NCI-H82 treated with DMSO at 0.1 percent for 48 hours (cell line): ENCODE measurements at regions not wholly inside any gene's neighbourhood (a gene's known extent, or its start where the extent isn't known, plus 50 kb on each side); places are given as distances from the start of the nearest gene placed in this dataset.

Experiments used
- DNase-seq: peaks from one replicate; lab custom pipeline; 2025; ENCODE audit not compliant: unreplicated experiment; lab: John Stamatoyannopoulos, UW

DNA sequence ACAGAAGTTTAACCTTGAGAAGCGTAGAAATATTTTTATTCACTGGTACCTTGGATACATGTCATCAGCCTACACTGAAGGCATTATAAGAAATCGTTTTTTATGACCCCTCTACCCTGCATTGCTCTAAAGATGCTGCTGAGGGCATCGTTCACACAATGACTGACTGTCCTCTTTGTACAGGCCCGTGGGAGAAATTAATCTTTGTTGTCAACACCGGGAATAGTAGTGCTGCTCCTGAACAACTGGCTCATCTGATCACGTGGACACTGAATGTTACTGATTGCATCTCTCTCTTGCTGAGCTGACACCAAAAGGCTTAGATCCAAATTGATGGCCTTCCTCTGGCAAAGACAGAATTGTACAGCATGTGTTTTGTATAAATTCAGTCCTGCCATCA lies 157.1 kb upstream of the SMLR1 start:
- DNase-seq = peak; percentile 80

DNA sequence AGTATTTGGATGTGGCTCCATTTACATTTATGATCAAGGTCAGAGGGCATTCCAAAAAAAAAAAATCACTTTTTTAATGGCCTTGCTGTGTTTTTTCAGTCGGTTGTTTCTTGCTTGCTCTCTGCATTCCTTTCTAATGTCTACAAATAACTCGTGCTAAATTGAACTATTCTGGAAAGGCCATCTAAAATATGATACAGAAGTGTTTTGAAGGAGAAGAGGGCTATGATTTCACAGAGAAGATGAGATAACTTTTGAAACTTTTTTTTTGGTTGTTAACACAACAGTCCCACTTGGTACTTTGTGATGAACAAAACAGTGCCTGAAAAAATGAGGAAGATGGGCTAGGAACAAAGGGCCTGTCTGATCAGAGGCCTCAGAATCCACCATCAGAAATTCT lies 156.1 kb upstream of the SMLR1 start:
- no peak for DNase-seq

DNA sequence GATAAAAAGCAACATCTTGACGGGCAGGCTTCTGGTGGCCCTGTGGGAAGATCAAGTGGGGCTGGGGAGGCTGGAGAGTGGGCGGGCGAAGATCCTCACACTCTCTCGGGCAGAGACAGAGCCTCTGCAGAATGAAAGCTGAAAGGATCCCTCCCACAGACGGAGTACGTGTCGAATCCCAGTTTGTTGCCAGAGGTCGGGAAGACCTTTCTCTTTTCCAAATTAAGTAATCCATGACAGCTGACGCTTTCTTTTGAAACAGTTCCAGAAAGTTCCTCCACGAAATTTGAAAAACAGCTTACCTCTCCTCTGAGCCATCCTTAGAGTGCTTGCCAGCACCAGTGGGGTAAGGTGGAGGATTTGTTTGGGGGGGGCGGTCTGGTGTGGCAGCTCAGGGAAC lies 155.6 kb upstream of the SMLR1 start:
- DNase-seq = no peak

DNA sequence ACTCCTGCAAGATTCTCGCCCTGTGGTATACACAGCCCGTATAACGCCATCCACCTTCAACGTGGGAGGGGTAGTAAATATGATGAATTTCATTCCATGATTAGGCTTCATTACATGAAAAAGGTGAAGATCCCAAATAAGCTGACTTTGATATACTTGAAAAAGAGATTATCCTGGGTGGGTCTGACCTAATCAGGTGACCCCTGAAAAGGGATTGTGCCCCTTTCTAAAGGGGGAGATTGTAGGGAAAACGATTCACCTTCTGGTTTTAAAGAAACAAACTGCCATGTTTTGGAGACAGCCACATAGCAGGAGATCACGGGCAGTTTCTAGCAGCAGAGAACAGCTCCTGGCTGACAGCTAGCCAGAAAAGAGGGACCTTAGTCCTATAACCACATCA lies 155.1 kb upstream of the SMLR1 start:
- DNase-seq = no peak

DNA sequence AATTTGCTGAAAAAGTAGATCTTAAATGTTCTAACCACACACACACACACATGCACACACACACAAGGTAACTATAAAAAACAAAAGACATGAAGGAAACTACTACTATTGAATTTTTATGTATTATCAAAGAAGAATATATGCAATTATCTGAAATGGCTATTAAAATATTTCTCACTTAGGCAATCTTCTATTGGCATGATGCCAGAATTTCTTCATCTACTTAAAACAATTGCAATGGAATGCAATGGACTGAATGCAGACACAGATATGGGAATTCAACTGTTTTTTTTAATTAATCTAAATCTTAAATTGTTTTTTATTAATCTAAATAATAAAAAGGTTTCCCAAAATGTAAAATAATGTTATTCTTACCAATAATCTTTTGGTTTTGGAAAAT lies 152.6 kb upstream of the SMLR1 start:
- no peak for DNase-seq

DNA sequence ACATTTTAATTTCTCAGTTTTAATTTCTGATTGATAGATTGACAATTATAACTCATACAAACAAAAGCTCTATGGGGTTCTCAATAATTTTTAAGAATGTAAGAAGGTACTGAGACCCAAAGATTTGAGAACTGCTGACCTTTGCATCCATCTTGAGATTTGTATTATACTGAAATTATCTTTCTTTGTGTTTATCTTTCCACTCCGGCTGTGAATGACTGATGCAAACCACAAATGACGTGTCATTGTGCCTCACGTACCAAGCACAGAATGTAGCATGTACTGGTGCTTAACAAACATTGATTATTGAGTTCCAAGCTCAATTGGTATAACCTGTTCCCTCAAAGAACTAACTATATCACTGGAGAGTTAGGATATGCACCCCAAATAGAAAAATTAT lies 152.1 kb upstream of the SMLR1 start:
- no peak for DNase-seq

DNA sequence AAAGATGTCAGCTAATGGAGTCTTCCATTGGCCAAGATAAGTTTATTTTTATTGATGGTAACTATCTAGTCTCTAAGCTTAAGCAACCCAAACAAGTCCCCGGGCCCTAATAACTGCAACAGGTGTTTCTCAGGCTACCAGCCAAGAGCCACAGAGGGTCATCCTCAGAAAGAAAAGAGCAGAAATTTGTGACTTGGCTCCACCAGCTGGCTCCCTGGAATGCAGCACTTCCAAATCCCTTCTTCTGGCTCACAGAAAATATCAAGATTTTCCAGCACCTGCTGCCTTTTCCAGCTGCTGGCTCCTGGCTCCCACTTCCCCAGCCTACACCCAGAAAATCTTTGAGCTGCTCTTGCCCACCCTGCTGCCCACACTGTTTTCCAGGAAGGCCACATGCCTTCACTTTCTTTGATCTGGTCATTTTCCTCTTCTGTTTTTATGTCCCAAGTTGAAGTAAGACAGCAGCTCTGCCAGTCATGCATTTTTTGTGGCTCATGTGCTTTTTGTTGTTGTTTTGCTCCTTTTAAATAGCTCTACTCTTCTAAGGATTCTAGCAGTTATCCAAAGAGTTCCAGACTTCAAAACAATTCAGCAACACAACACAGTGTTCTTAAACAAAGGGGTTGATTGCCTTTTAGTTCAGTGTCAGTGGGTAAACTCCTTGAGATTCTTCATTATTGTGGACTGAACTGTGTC lies 151.0 kb upstream of the SMLR1 start:
- peak; percentile 18 for DNase-seq

DNA sequence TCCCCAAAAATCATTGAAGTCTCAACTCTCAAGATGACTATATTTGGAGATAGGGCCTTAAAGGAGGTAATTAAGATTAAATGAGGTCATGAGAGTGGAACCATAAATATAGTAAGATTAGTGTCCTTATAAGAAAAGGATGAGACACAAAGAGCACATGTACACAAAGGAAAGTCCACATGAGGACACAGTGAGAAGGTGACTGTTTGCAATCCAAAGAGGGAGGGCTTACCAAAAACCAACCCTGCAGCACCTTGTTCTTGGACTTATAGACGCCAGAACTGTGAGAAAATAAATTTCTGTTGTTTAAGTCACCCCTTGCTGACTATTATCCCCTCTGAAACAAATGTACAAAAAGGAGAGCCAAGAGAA lies 150.4 kb upstream of the SMLR1 start:
- no peak for DNase-seq

DNA sequence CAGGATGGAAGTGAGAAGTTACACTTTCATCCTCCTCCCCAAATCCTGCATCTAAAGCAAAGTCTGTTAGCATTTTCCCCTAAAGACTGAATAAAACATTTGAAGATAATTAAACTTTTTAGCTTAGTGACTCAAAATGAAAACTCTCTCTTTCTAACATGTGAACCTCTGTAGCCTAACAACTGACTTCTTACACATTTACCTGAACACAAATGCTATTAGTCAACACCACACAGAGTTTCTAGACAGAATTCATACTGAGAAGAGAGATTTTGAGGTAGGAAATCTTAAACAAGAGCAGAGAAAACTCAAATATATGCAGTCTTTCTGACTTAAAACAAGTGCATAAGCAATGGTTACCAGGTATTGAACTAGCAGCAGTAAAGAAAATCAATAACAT lies 149.9 kb upstream of the SMLR1 start:
- no peak for DNase-seq

DNA sequence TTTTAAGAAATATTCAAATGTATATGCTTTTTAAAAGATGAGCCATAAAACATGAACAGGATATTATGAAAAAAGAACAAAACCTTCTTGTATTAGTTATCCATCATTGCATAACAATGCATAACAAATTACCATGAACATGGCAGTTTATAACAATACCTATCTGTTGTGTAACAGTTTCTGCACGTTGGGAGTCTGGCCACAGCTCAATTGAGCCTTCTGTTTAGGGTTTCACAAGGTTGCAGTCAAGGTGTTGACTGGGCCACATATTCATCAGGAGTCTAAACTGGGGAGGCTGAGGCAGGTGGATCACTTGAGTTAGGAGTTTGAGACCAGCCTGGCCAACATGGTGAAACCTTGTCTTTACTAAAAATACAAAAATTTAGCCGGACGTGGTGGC lies 149.4 kb upstream of the SMLR1 start:
- no peak for DNase-seq

DNA sequence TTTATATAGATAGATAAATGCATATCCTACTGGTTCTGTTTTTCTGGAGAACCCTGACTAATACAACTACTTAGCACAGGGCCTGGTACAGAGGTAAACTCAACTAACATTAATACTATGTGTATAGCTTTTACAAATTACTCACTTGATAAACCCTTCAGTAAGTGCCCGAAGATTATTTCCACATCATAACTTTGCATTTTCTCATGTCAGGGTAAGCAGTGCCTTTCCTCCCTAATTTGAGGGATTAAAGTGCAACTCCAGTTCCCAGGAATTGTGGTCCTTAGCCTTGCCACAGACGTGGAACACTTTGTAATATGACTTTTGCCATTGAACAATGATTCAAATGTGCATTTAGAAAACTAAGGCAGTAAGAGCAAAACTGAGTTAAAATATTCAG lies 147.5 kb upstream of the SMLR1 start:
- no peak for DNase-seq

DNA sequence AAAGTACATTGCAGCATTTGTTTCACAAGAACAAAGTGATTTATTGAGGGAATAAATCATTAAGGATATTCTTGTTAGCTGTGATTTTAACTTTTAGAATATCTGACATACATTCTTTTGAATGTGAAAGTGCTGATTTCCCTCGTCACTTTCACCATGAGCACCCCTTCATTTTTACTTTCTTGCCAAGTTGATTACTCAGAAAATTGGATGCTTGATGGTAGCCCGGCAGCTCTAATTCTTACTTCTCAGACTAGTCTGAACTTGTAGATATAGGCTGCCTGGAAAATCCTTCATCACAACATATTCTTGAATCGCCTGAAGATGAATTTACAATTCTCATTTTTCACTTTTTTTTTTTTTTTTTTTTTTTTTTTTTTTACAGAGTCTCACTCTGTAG lies 147.1 kb upstream of the SMLR1 start:
- no peak for DNase-seq

DNA sequence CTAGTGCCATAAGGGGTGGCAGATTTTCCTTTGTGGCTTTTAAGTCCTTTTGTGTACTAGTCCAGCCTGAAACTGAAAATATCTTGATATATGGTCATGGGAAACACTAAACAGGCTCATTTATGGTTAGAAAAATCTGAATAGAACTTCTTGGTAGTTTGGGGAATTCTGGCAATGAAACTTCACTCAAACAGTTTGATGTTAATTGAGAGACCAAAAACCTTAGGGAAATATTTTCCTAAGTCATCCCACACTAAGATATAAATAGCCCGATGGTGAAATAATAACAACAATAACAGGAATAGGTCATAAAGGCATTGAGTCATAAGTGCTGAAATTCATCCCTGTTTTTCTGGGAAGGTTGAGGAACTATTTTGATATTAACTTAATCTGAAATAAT lies 146.2 kb upstream of the SMLR1 start:
- DNase-seq = no peak

DNA sequence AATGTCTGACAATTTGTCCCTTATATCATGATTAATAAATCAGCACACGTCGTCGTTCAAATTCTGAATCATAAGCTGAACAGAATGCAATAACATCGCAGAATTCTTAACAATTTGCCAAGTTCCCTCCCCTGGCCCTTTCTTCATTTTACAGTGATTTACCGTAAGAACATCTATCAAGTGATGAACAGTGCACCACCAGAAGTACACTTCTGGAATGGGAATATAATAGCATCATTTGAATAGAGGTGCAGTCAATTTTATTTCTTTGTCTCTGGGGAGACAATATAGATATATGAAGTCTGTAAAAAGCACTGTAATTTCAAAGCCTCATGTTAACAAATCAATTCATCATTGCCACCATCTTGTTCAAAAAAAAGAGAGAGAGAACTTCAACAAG lies 145.1 kb upstream of the SMLR1 start:
- DNase-seq = no peak

DNA sequence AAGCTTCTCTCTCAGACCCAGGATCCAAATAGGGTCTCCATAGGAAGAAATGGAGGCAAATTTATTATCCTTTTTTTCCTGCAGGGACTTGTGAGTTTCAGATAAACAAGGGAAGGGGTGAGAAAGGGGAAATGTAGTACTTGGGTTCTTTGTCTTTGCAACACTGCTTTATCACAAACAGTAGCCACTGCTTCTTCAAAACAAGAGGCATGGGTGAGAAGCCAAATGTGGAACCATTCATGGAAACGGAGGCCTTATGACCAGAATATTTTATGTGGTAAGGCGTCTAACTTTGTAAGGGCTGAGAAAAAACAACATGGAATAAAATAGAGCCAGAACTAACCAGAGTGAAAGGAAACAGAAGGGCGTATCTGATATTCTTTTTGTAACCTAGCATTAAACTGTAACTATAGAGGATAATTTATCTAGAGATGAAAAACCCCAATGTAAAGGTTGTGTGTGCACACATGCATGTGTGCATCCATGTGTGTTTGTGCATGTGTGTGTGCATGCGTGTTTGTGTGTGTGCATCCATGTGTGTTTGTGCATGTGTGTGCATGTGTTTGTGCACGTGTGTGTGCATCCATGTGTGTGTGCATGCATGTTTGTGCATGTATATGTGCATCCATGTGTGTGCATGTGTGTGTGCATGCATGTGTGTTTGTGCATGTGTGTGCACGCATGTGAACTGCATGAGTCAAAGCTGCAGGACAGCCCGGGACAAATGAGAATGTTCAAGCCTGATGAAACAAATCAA lies 143.3 kb upstream of the SMLR1 start:
- DNase-seq = no peak

DNA sequence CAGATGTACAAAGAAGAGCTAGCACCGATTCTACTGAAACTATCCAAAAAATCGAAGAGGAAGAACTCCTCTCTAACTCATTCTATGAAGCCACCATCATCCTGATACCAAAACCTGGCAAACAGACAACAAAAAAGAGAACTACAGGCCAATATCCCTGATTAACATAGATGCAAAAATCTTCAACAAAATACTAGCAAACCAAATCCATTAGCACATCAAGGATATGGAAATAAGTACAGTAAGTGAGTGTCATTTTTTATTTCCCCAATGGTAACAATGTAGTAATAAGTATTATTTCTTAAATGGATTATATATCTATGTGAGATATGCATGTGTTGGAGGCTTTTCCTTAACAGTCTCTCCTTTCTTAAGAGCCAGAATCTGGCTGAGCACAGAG lies 134.5 kb upstream of the SMLR1 start:
- DNase-seq = no peak

DNA sequence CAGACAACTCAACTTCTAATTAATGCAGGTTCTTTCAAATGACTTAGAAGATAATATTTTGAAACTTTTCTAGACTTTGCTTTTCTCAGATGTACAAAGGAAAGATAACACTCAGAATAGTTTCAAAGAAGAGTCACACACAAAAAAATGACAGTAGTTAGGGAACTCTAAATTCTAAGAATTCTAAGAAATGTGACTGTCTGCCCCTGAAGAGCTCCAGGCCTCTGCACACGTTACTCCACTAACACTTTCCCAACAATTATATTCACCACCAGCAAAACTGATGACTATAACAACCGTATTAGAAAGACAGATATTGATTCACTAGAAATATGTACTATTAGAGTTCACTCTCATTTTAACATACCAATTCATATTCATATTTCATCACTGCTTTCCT lies 133.3 kb upstream of the SMLR1 start:
- DNase-seq = no peak

DNA sequence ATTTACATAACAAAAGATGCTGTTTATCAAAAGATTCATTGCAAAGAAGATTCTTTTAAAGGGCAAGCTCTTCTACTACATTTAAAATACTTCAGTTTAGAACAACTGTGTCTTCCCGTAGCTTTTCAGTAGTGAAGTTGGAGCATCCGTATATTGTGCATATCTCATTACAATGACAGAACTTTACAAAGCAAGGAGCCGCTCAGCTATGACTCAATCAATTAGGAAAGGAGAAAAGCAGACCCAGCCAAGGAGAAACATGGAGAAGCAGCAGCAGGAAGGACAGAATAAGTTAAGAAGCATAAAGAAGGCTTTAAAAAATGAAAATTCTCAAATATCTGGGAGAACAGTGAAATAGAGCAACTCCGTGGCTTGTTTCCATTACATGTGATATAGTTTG lies 132.6 kb upstream of the SMLR1 start:
- DNase-seq = no peak

DNA sequence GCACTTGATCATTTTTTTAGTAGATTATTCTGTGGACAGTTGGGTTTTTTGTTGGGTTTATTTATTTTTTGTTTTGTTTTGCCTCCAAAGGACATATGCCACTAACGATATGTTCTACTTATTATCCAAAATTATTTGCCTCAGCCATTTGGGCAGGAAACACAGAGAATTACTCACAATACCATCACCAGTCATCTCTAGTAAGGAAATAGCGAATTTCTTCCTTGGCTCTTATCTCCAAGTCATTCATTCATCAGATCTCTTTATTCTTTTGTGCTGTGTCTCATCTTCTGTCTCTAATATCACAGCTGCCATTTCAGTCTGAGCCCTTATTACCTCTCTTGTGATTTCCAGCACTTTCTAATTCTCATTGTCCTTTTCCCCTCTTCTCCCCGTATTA lies 130.4 kb upstream of the SMLR1 start:
- no peak for DNase-seq

DNA sequence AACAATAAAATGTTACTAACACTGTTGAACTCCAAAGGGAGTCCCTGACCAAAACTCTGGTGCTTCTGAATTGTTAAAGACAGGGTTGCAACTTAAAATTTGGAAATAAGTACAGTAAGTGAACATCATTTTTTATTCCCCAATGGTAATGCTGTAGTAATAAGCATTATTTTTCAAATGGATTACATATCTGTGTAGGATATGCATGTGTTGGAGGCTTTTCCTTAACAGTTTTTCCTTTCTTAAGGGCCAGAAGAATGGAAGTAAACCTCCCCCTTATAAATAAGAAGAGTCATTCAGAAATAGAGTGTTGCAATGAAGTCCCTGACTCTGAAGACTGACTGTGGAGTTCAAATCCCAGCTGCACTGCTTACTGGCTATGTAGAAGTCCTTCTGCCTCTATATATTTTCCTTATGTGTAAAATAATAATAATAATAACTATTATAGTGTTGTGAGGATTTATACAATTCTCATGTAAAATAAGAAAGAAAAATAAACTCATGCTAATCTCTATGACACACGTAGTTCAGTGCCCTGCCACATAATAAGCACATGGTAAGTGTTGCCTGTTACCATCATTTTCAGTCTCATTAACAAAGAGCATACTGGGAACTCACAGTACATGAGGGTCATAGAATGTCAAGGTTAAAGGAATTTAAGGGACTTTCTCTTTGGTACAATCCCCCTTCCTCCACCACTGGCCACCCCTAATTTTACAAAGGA lies 129.8 kb upstream of the SMLR1 start:
- no peak for DNase-seq

DNA sequence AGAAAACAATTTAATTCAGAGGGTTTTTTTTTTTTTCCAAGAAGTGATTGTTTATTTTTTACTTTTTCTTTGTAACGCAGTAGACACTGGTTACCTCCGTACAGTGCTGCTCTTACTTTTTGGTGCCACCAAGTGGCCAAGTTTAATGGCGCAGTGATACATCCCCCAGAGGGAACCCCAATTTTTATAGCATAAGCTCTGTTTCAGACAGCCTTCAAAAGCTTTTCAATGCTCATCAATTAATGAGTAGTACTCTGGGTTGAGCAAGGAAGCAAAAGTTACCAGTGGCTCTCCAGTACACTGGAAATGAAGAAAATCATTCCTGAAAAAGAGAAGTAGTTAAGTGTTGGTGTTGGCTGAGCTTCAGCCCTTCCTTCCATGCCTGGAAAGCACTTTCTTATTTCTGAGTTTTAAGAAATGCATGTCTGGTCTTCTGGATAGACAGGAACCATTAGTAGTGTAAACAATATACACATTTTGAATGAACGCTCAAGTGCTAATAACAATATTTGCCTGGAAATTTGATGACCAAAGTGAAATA lies 129.1 kb upstream of the SMLR1 start:
- peak; percentile 8 for DNase-seq

DNA sequence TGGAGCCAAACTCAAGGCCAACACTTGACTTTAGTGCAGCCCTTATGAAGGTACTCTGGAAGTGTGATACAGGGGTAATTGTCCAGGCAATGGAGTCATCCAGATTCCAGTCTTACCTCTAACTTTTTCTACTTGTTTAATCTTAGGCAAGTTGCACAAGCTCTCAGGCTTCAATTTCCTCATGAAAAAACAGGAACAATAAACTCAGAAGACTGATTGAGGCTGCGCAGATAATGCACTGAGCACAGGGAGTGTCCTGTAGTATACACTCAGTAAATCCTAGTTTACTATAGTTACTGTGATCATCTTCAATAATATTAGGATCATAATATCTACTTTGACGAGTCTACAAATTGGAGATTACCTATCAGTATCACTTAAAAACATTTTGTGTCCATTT lies 127.5 kb upstream of the SMLR1 start:
- no peak for DNase-seq
